Thyroid gland (tissue), 4 donors: ENCODE measurements at regions not wholly inside any gene's neighbourhood (a gene's known extent, or its start where the extent isn't known, plus 50 kb on each side); places are given as distances from the start of the nearest gene placed in this dataset.

Experiments
- DNase-seq, 2 donors: peaks; one replicate each; pipeline ENCODE4 v3.0.0-alpha.2; 2019
- H3K27ac ChIP-seq, 3 donors: fragments of 200-600 bp; sonication (generic); 1 replicate in 2 of 3; 2 replicates in 1 of 3; pipeline ENCODE4 v1.5.1; 2016 to 2019; ENCODE audit warnings: mild to moderate bottlenecking in 1 of 3, moderate library complexity in 1 of 3
- H3K27me3 ChIP-seq: fragments of 200-600 bp; sonication (generic); one replicate; pipeline ENCODE4 v1.5.1; 2019
- H3K36me3 ChIP-seq, 2 donors: fragments of 200-600 bp; sonication (generic); one replicate each; pipeline ENCODE4 v1.5.1; 2016 to 2019
- H3K4me1 ChIP-seq, 2 donors: fragments of 200-600 bp; sonication (generic); one replicate each; pipeline ENCODE4 v1.5.1; 2017 to 2019
- H3K4me3 ChIP-seq, 3 donors: fragments of 200-600 bp; sonication (generic); replicated peaks in 1 of 3; 1 replicate in 2 of 3; 2 replicates in 1 of 3; pipeline ENCODE4 v1.5.1; 2016; ENCODE audit warnings: mild to moderate bottlenecking in 1 of 3
- H3K9me3 ChIP-seq: fragments of 200-600 bp; sonication (generic); one replicate; pipeline ENCODE4 v1.5.1; 2017
- CTCF ChIP-seq, 6 experiments: fragments of 200-600 bp in 3 of 6; fragments of 450-650 bp in 3 of 6; sonication (generic) in 3 of 6; IDR thresholded peaks; one replicate each; pipeline ENCODE4 v1.5.1; 2016 to 2019; ENCODE audit warnings: antibody characterized with exemption in 6 of 6, mild to moderate bottlenecking in 2 of 6, inconsistent platforms in 1 of 6, moderate library complexity in 1 of 6
- POLR2A ChIP-seq, 2 donors: fragments of 450-650 bp; IDR thresholded peaks; one replicate each; pipeline ENCODE4 v1.6.1; 2017; ENCODE audit warnings: antibody characterized with exemption in 2 of 2, mild to moderate bottlenecking in 2 of 2, moderate library complexity in 1 of 2
- WGBS, 2 donors: methylation state at CpG; one replicate each; pipeline ENCODE4 v1.1.5; 2017; 5-methylcytosine and 5-hydroxymethylcytosine counted together
- intact Hi-C: fragments of 100-400 bp; cut with DNase I; formaldehyde crosslinking; loops from one replicate; pipeline ENCODE4 v1.15.1; 2023

GRCh38 chr15:95512906-95513305 lies 817.6 kb upstream of the NR2F2 start:
- intact Hi-C loops: no loop called here
- WGBS, 2 donors: 87 to 90% methylated on average over 2 of the region's 2 CpGs
- no peaks in the 10 kb centered on the region for H3K27me3 ChIP-seq
- DNase-seq: no peak
- no peaks in the 10 kb centered on the region for H3K4me1 ChIP-seq
- H3K9me3 ChIP-seq: no peaks in the 10 kb centered on the region
- H3K27ac ChIP-seq: no peak overlapping the region
- no peaks in the 10 kb centered on the region for H3K36me3 ChIP-seq
- TF ChIP-seq CTCF (IDR thresholded peaks at IDR 0.05) (no peak), POLR2A (IDR thresholded peaks at IDR 0.05) (no peak)
- no peak overlapping the region for H3K4me3 ChIP-seq

GRCh38 chr15:95519887-95520286 lies 810.6 kb upstream of the NR2F2 start:
- WGBS, 2 donors: 95 to 96% methylated on average over 11 of the region's 11 CpGs
- DNase-seq: no peak
- H3K9me3 ChIP-seq: no peaks in the 10 kb centered on the region
- intact Hi-C loops: no loop called here
- no peaks in the 10 kb centered on the region for H3K36me3 ChIP-seq
- no peak for TF ChIP-seq CTCF (IDR thresholded peaks at IDR 0.05)
- no peak for TF ChIP-seq POLR2A (IDR thresholded peaks at IDR 0.05)
- H3K4me3 ChIP-seq: no peak overlapping the region
- no peaks in the 10 kb centered on the region for H3K27me3 ChIP-seq
- H3K4me1 ChIP-seq: no peaks in the 10 kb centered on the region
- no peak overlapping the region for H3K27ac ChIP-seq

DNA sequence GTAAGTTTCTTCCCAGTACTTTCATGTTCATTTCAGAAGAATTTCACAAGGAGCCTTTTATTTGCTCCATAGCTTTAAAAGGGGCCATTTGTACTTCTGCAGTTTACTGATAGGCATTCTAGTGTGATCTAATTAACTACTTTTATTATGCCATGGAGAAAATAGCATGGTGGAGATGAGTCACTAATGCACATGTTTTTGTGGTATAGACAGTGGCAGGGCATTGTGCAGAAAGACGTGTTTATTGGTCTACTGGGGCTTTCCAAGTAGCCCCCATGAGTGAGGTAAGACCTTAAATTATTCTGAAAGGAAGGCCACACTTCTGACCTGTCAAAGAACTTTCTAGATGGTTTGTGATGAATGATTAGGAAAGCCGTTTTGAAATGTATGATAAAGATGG lies 810.0 kb upstream of the NR2F2 start:
- no peaks in the 10 kb centered on the region for H3K4me1 ChIP-seq
- H3K27ac ChIP-seq: no peak overlapping the region
- WGBS, 2 donors: 77 to 88% methylated on average over 2 of the region's 2 CpGs
- no peaks in the 10 kb centered on the region for H3K27me3 ChIP-seq
- intact Hi-C loops: no loop called here
- H3K4me3 ChIP-seq: no peak overlapping the region
- no peaks in the 10 kb centered on the region for H3K36me3 ChIP-seq
- DNase-seq: no peak
- TF ChIP-seq CTCF (IDR thresholded peaks at IDR 0.05) (no peak), POLR2A (IDR thresholded peaks at IDR 0.05) (no peak)
- H3K9me3 ChIP-seq: no peaks in the 10 kb centered on the region

- Histone ChIP-seq H3K27ac (no peak overlapping the region), H3K36me3 (no peaks in the 10 kb centered on the region), H3K4me1 (no peaks in the 10 kb centered on the region), H3K4me3 (no peak overlapping the region), H3K9me3 (no peaks in the 10 kb centered on the region), H3K27me3 (no peaks in the 10 kb centered on the region)
- WGBS, 2 donors: 94 to 96% methylated on average over 4 of the region's 4 CpGs
- DNase-seq: no peak
- TF ChIP-seq POLR2A (IDR thresholded peaks at IDR 0.05) (no peak), CTCF (IDR thresholded peaks at IDR 0.05) (no peak)
- intact Hi-C loops: no loop called here
Measured at GRCh38 chr15:95520922-95521321, 809.6 kb upstream of the NR2F2 start.

- no peak for TF ChIP-seq CTCF (IDR thresholded peaks at IDR 0.05)
- TF ChIP-seq POLR2A (IDR thresholded peaks at IDR 0.05): no peak
- intact Hi-C loops: no loop called here
Measured at GRCh38 chr15:95522533-95522932, 808.0 kb upstream of the NR2F2 start.

More at GRCh38 chr15:95522533-95522932, 808.0 kb upstream of the NR2F2 start:
- no peaks in the 10 kb centered on the region for H3K36me3 ChIP-seq
- no peak overlapping the region for H3K4me3 ChIP-seq
- WGBS, 2 donors: 80 to 87% methylated on average over 3 of the region's 3 CpGs
- no peaks in the 10 kb centered on the region for H3K9me3 ChIP-seq
- no peak for DNase-seq
- no peaks in the 10 kb centered on the region for H3K27me3 ChIP-seq
- H3K4me1 ChIP-seq: no peaks in the 10 kb centered on the region
- H3K27ac ChIP-seq: no peak overlapping the region
